Hematopoietic multipotent progenitor cell treated with erythropoietin and hydrocortisone succinate and interleukin-3 and kit ligand, for 6 days (in vitro differentiated cells): ENCODE measurements at regions not wholly inside any gene's neighbourhood (a gene's known extent, or its start where the extent isn't known, plus 50 kb on each side); places are given as distances from the start of the nearest gene placed in this dataset.
"Not testable (repeated sequence)": the region's sequence is repeated elsewhere in the genome, so short reads cannot be mapped to it uniquely, and the experiment has no call there.

Experiments
- DNase-seq: peaks from one replicate; pipeline ENCODE4 v3.0.0-alpha.2; 2015

GRCh38 chr3:188974856-188975599, 196.7 kb upstream of the TPRG1 start:
- DNase-seq, result peak; percentile 74

DNA sequence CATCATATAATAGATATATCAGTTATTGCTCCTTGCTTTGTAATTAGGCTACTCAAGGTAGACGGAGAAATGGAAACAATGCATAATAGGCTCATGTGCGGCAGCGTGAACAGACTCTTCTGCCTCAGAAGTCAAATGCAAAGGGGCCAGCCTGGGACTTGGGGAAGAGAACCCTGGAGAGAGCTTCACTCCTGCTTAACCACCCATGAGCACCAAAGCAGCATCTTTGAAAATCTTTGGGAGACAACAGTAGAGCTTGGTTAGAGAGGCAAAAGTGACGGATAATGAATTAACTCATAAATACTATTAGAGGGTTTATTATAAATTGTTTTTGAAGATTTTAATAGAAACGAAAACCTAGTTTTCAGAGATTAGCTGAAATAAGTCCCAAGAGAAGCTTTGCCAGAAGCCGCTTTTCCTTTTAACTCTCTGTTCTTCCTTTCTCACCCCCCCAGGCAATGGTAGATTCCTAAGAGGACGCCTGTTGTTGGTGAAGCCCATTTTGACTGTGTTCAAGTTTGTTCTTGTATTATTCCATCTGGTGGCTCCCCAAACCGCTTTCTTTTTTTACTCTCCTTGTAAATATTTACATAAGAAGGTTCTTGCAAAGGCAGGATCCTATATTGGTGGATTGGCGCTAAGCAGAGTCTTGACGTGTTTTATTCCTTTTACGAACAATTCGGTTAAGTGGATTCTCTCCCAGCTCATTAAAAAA, 196.0 kb upstream of the TPRG1 start:
- no peak for DNase-seq

- DNase-seq, result no peak
Observed at GRCh38 chr3:188976407-188976806, 195.4 kb upstream of the TPRG1 start.

DNA sequence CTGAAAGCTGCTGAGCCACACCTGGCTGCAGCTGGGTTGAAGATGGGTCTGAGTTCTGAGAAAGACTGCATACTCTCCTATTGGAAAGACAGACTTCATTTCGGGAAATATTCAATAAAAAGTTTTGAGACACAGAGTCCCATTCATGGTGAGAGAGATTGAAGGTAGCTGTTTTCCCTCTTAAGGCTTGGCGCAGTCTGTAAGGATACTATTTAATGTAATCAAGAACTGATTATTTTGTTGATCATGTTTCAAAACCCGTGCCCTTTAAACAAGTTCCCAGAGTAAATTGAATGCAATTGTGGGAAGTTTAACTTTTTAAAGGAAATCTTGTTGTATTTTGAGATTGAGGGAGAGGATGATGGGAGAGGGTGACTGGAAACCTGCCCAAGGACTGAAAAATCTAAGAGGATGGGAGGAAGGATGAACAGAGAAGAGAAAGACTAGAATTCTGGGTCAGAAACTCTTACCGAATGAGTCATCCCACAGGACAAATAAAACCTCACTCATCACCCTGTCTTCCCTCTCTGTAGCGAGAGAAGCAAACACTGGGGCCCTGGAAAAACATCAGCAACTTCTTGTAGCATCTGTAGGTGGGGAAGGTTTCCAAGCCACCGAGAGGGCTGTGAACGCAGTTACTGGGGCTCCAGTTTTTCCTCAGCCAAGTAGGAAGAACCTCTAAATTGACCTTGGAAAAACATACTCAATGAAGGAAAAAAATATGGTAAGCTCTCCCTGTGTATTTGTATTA, 193.2 kb upstream of the TPRG1 start:
- no peak for DNase-seq

DNA sequence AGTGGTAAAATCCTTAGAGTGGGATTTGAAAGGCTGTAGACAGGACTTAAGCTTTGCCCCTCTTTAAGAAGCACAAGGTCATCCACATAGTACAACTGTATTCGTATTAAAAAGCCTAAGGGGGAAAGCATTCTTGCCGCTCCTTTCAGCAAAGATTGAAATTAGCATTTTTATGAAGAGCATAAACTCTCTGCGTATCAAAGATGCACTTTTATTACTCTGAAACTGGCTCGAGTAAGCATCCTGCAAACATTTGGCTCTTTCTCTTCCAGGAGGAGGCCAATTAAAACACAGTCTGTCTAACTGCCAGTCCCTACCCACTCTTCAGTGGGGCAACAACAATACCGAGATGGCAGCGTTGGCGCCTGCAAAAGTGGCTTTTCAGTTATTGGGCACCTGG, 192.5 kb upstream of the TPRG1 start:
- DNase-seq, result no peak

GRCh38 chr3:188979669-188980310, 192.0 kb upstream of the TPRG1 start:
- DNase-seq, result no peak

DNA sequence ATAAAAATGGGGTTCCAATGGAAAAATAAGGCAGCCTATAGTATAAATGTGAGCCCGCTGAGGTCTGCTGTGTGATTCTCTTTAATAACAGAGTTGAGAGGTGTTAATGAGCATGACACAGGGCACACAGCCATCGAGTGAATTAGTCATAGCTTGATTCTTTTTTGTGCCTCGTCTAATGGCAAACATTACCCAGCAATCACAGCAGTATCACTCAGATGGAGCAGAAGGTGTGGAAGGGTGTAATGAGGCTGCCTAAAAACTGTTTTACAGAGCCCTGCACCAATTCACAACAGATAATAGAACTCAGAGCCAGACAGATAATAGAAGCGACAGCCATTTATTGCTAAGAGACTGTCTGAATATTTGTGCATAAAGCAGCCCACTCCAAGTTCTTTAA, 178.6 kb upstream of the TPRG1 start:
- DNase-seq, result no peak

- DNase-seq, result no peak
Observed at GRCh38 chr3:189001559-189001958, 170.2 kb upstream of the TPRG1 start.

DNA sequence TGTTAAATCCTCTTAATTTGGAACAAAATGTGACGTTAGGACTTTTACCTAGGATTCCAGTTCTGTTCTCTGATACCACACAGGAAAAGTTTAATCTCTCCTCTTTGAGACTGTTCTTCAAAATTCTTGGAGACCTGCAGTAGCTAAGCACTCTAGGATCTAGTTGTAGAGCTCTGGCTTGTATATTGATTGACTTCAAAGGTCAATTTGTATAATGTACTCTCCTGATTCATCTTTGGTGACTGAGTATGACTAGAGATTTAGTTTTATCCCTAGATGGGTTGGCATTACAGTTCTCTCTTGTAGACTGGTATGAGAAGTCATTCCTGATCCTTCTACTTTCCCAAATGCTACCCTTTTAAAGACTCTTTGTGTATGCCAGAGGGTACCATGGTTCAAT, 168.4 kb upstream of the TPRG1 start:
- no peak for DNase-seq

DNA sequence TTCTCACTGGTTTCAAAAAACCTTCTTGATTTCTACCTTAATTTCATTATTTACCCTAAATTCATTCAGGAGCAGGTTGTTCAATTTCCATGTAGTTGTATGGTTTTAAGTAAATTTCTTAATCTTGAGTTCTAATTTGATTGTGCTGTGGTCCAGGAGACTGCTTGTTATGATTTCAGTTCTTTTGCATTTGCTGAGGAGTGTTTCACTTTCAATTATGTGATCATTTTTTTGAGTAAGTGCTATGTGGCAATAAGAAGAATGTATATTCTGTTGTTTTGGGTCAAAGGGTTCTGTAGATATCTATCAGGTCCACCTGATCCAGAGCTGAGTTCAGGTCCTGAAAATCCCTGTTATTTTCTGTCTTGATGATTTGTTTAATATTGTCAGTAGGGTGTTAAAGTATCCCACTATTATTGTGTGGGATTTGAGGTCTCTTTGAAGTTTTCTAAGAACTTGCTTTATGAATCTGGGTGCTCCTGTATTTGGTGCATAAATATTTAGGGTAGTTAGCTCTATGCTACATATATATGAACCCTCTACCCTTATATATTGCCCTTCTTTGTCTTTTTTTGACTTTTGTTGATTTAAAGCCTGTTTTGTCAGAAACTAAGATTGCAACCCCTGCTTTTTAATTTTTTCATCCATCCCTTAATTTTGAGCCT, 158.4 kb upstream of the TPRG1 start:
- no peak for DNase-seq

- no peak for DNase-seq
Observed at GRCh38 chr3:189014526-189014925, 157.2 kb upstream of the TPRG1 start.

DNA sequence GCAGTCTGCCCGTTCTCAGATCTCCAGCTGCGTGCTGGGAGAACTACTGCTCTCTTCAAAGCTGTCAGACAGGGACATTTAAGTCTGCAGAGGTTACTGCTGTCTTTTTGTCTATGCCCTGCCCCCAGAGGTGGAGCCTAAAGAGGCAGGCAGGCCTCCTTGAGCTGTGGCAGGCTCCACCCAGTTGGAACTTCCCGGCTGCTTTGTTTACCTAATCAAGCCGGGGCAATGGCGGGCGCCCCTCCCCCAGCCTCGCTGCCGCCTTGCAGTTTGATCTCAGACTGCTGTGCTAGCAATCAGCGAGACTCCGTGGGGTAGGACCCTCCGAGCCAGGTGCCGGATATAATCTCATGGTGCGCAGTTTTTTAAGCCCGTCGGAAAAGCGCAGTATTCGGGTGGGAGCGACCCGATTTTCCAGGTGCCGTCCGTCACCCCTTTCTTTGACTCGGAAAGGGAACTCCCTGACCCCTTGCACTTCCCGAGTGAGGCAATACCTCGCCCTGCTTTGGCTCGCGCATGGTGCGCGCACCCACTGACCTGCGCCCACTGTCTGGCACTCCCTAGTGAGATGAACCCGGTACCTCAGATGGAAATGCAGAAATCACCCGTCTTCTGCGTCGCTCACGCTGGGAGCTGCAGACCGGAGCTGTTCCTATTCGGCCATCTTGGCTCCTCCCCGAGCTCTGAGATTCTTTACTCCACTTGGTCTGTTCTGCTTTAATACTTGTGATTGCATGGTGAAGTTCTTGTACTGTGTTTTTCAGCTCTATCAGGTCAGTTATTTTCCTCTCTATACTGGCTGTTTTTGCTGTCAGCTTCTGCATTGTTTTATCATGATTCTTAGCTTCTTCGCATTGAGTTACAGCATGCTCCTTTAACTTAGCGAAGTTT, 148.9 kb upstream of the TPRG1 start:
- DNase-seq, result not testable (repeated sequence)

- no peak for DNase-seq
Observed at GRCh38 chr3:189025866-189026265, 145.9 kb upstream of the TPRG1 start.

DNA sequence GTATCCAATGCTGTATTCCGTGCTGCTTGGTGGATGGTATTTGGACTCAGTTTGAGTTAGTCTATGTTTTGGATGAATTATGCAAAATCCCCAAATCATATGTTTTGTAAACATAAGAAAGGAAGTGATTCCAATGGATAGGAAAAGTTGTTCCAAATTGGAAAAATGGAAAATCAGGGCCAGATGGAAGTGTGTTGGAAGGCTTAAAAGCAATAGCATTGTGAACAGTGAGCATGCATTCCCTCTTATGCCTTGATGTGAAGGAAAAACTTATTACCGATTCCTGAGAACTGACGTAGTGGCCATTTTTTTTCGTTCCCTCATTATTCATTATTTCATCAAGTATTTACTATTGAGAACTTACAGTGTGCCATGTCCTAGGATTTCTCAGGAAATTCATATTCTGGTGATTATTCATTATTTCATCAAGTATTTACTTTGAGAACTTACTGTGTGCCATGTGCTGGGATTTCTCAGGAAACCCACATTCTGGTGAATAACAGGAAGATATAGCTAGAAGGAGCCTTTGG, 144.1 kb upstream of the TPRG1 start:
- DNase-seq, result no peak

DNA sequence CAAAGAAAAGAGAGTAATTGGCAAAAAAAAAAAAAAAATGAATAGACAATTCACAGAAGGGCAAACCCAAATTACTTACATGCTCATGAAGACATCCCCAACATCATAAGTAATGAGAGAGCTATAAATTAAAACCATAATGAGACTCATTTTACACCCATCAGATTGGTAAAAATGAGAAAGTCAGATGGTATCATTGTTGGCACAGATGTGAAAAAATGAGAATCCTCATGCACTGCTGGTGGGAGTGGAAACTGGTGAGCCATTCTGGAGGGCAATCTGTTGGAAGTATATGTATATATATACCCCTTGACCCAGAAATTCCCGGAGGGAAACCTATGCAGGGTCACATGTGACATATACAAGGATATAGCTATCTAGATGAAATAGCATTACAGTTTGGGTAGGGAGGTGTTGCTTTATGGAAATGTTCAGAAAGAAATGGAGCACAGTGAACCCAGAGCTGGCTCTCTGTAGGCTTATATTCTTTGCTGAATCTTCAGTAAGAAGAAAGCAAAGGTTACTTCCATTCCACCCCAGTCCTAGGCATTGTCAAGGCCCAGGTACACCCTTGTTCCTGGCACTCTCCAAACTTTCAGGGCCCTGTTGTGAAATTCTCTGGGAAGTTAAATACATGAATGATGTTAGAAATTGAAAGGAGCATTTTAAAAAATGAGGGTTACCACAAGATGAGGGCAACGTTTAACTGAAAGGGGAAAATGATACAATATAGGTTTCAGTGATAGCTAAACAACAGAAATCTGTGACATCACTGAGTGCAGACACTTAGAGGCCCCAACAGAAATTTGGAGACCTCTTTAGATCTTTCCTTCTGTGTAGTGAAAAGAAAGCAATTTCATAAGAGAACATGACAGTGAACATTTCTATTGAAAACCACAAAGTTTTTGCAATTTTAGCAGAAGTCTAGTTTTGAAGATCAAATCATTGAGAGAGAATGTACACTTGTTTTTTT, 132.7 kb upstream of the TPRG1 start:
- peak; percentile 72 for DNase-seq

GRCh38 chr3:189040656-189041335, 131.0 kb upstream of the TPRG1 start:
- DNase-seq, result peak; percentile 8

- peak; percentile 64 for DNase-seq
Observed at GRCh38 chr3:189041482-189042090, 130.2 kb upstream of the TPRG1 start.

DNA sequence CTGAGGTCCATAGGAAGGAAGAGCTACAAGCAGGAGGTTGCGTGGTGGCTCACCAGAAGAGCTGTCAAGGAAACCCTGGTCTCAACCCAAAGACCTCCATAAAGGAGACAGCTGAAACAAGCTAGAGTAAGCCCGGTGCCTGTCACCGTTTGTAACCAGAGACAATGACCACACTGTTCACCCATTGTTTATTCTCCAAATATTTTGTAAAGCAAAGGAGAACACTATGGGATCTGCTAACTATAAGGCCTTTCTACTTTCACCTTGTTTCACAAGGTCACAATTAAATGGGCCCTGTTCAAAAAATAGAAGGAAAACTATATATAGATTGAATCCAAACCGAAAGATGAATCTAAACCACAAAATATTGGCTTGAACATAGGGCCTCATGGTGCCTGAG, 128.9 kb upstream of the TPRG1 start:
- DNase-seq, result no peak
